MCF 10A (cell line): ENCODE measurements at regions not wholly inside any gene's neighbourhood (a gene's known extent, or its start where the extent isn't known, plus 50 kb on each side); places are given as distances from the start of the nearest gene placed in this dataset.

Experiments used
- BruUV-seq: library from RNA; stranded (reverse); fragments of 400-500 nt; replicated peaks from 2 replicates; lab custom pipeline; 2021; lab: Mats Ljungman, UMichigan
- CTCF ChIA-PET: fragments of 300-600 bp; sonication (Branson Sonifier 250); formaldehyde crosslinking; extraction: SDS; loops from one replicate; lab custom pipeline; 2021; ENCODE audit warnings: antibody characterized with exemption, inconsistent platforms; lab: Yijun Ruan, JAX
- POLR2A ChIA-PET: fragments of 300-600, 350-650 bp; sonication (Branson Sonifier 250); formaldehyde crosslinking; extraction: SDS; loops from one replicate; lab custom pipeline; 2020; ENCODE audit warnings: antibody characterized with exemption, inconsistent platforms; lab: Yijun Ruan, JAX
- DNase-seq: peaks from one replicate; pipeline ENCODE4 v3.0.0-alpha.2; 2018; ENCODE audit not compliant: unreplicated experiment
- H3K27ac Mint-ChIP-seq: one replicate; pipeline ENCODE4 v1.8.0; 2022; ENCODE audit warnings: mild to moderate bottlenecking, low read depth, mixed read lengths; ENCODE audit not compliant: unreplicated experiment
- H3K27me3 Mint-ChIP-seq: one replicate; pipeline ENCODE4 v1.8.0; 2022; ENCODE audit warnings: mixed read lengths; ENCODE audit not compliant: insufficient read depth, unreplicated experiment
- H3K36me3 Mint-ChIP-seq: one replicate; pipeline ENCODE4 v1.8.0; 2022; ENCODE audit warnings: mild to moderate bottlenecking, moderate library complexity, mixed read lengths; ENCODE audit not compliant: insufficient read depth, unreplicated experiment
- H3K4me1 Mint-ChIP-seq: one replicate; pipeline ENCODE4 v1.8.0; 2022; ENCODE audit warnings: mixed read lengths; ENCODE audit not compliant: insufficient read depth, unreplicated experiment
- H3K4me3 Mint-ChIP-seq: one replicate; pipeline ENCODE4 v1.8.0; 2022; ENCODE audit warnings: mild to moderate bottlenecking, moderate library complexity, mixed read lengths; ENCODE audit not compliant: unreplicated experiment
- H3K9me3 Mint-ChIP-seq: one replicate; pipeline ENCODE4 v1.8.0; 2022; ENCODE audit warnings: mixed read lengths; ENCODE audit not compliant: unreplicated experiment
- intact Hi-C: fragments of 100-400 bp; cut with micrococcal nuclease; formaldehyde crosslinking; loops from 2 replicates; pipeline ENCODE4 v1.14.1; 2022
- TF ChIP-seq, protein P1 (sequence below): fragments of 200-600 bp; IDR thresholded peaks from one replicate; pipeline ENCODE4 v1.8.0; 2022; ENCODE audit warnings: antibody characterized with exemption, mild to moderate bottlenecking; ENCODE audit not compliant: unreplicated experiment

DNA sequence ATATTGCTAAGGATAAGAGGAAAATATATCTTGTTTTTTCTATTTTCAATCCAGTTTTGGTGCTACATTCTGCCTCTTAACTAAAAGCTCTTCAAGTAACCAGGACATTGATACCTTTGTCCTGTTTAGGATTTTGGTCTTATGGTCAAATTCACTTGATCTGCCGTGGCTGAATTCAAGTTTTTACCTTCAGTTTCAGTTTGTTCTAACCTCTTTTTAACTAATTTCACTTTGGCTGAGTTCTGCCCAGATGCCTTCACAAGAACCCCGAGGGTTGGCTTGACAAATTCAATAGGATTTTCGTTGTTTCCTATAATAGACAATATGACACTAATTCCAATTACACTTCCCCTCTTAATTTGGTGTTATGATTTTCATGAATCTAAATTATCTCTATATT lies 84.5 kb upstream of the C1orf21 start:
- no peak for DNase-seq
- no TSS peak for BruUV-seq
- peaks cover 11% of the 10 kb centered on the region for H3K9me3 Mint-ChIP-seq
- H3K4me1 Mint-ChIP-seq = no peaks in the 10 kb centered on the region
- TF ChIP-seq, protein P1, sequence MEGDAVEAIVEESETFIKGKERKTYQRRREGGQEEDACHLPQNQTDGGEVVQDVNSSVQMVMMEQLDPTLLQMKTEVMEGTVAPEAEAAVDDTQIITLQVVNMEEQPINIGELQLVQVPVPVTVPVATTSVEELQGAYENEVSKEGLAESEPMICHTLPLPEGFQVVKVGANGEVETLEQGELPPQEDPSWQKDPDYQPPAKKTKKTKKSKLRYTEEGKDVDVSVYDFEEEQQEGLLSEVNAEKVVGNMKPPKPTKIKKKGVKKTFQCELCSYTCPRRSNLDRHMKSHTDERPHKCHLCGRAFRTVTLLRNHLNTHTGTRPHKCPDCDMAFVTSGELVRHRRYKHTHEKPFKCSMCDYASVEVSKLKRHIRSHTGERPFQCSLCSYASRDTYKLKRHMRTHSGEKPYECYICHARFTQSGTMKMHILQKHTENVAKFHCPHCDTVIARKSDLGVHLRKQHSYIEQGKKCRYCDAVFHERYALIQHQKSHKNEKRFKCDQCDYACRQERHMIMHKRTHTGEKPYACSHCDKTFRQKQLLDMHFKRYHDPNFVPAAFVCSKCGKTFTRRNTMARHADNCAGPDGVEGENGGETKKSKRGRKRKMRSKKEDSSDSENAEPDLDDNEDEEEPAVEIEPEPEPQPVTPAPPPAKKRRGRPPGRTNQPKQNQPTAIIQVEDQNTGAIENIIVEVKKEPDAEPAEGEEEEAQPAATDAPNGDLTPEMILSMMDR = no peak
- H3K36me3 Mint-ChIP-seq = no peaks in the 10 kb centered on the region
- CTCF ChIA-PET = no interaction called here
- no peak overlapping the region for H3K4me3 Mint-ChIP-seq
- intact Hi-C loops = no loop called here
- H3K27me3 Mint-ChIP-seq = no peaks in the 10 kb centered on the region
- POLR2A ChIA-PET = no interaction called here
- H3K27ac Mint-ChIP-seq = no peak overlapping the region

DNA sequence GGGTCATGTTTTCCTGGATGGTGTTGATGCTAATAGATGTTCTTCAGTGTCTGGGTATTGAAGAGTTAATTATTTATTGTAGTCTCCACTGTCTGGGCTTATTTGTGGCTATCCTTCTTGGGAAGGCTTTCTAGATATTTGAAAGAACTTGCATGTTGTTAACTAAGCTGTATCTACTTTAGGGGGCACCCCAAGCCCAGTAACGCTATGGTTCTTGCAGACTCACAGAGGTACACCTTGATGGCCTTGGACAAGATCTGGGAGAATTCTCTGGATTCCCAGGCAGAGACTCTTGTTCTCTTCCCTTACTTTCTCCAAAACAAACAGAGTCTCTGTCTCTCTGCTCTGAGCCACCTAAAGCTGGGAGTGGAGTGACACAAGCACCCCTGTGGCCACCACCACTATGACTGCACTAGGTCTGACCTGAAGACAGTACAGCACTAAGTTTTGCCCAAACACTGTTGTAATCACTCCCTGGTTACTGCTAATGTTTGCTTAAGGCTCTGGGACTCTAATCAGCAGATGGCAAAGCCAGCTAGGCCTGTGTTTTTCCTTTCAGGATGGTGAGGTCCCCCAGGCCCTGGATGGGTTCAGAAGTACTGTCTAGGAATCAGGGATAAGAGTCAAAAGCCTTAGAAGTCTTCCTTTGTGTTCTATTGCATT lies 76.5 kb upstream of the C1orf21 start:
- no peak overlapping the region for H3K4me3 Mint-ChIP-seq
- H3K27me3 Mint-ChIP-seq = peaks cover 19% of the 10 kb centered on the region
- no peak for DNase-seq
- H3K36me3 Mint-ChIP-seq = no peaks in the 10 kb centered on the region
- no peaks in the 10 kb centered on the region for H3K9me3 Mint-ChIP-seq
- TF ChIP-seq, protein P1 = no peak
- BruUV-seq = no TSS peak
- H3K27ac Mint-ChIP-seq = no peak overlapping the region
- intact Hi-C loops = no loop called here
- CTCF ChIA-PET = interaction anchor here (0.6 to 1.3 kb wide), 2 partner anchors 88 to 237 kb away, joined by 3 to 6 read pairs; no protein-coding TSS in a partner anchor
- H3K4me1 Mint-ChIP-seq = no peaks in the 10 kb centered on the region
- POLR2A ChIA-PET = no interaction called here

DNA sequence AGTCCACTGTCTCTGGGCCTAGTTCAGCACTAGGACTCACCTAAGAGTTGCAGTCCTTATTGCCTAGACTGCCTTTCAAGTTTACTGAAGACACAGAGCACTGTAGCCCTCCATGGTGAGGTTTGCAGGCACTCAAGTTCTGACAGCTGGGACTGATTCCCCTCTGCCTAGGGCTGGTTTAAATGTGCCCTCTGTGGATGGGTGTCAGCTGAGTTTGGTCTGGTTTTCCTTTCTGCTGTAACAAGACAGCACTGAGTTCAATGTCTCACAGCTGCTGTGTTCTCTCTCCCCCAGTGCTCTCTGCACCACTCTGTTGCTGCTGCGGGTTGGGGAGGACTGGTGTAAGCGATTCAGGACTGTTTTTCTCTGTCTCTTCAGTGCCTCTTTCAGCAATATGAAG lies 75.2 kb upstream of the C1orf21 start:
- H3K27me3 Mint-ChIP-seq = peaks cover 19% of the 10 kb centered on the region
- H3K9me3 Mint-ChIP-seq = no peaks in the 10 kb centered on the region
- POLR2A ChIA-PET = no interaction called here
- no peak overlapping the region for H3K4me3 Mint-ChIP-seq
- H3K4me1 Mint-ChIP-seq = no peaks in the 10 kb centered on the region
- CTCF ChIA-PET = no interaction called here
- no peak for DNase-seq
- no peak overlapping the region for H3K27ac Mint-ChIP-seq
- TF ChIP-seq, protein P1 = no peak
- BruUV-seq = no TSS peak
- no peaks in the 10 kb centered on the region for H3K36me3 Mint-ChIP-seq
- intact Hi-C loops = no loop called here

DNA sequence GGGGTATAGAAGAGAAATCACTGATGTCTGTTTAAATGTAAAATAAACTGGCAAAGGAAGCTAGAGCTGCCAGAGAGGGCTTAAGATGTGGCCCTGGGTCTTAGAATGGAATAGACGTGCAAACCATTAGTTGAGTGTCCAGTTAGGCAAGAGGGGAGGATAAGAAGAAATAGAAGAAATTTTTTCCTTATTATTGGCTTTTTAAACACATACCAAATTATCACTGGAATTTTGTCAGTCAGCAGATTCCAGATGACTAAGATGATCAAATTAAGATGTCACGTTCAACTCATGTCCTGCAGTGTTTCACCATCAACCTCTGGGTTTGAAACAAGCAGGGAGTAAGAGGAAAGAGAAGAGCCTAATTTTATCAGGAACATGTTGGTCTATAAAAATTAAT lies 71.6 kb upstream of the C1orf21 start:
- ChIA-PET POLR2A (no interaction called here), CTCF (interaction anchor here (0.6 kb wide), 1 partner anchor 215 kb away, joined by 4 read pairs; no protein-coding TSS in a partner anchor)
- no peak overlapping the region for H3K27ac Mint-ChIP-seq
- TF ChIP-seq, protein P1 = no peak
- H3K36me3 Mint-ChIP-seq = no peaks in the 10 kb centered on the region
- peak; percentile 17 for DNase-seq
- H3K4me3 Mint-ChIP-seq = no peak overlapping the region
- BruUV-seq = no TSS peak
- intact Hi-C loops = no loop called here
- no peaks in the 10 kb centered on the region for H3K4me1 Mint-ChIP-seq
- peaks cover 19% of the 10 kb centered on the region for H3K27me3 Mint-ChIP-seq
- no peaks in the 10 kb centered on the region for H3K9me3 Mint-ChIP-seq
